K562 (cell line): ENCODE measurements at regions not wholly inside any gene's neighbourhood (a gene's known extent, or its start where the extent isn't known, plus 50 kb on each side); places are given as distances from the start of the nearest gene placed in this dataset.

Source experiments
- DMBX1 ChIP-seq: fragments of 250-450 bp; sonication (Bioruptor Pico); IDR thresholded peaks from 2 replicates; pipeline ENCODE4 v1.8.0; 2022; ENCODE audit warnings: inconsistent platforms, mild to moderate bottlenecking, moderate library complexity, borderline replicate concordance
- DPF2 ChIP-seq: fragments of 450-650 bp; IDR thresholded peaks from 2 replicates; pipeline ENCODE4 v1.6.1; 2016
- EHMT2 ChIP-seq: fragments of 450-650 bp; IDR thresholded peaks from 2 replicates; pipeline ENCODE4 v1.6.1; 2018; ENCODE audit warnings: antibody characterized with exemption
- HNRNPUL1 ChIP-seq: fragments of 200-400 bp; formaldehyde crosslinking; IDR thresholded peaks from 2 replicates; pipeline ENCODE4 v1.6.1; 2017; ENCODE audit warnings: low read length
- ILK ChIP-seq: fragments of 450-650 bp; IDR thresholded peaks from 2 replicates; pipeline ENCODE4 v1.6.1; 2016; ENCODE audit warnings: missing genetic modification characterization, low read depth, mild to moderate bottlenecking, missing compliant biosample characterization, moderate library complexity, borderline replicate concordance
- MYC ChIP-seq, 2 experiments: fragments of 250-450 bp in 1 of 2; sonication (Bioruptor Pico) in 1 of 2; IDR thresholded peaks; 2 replicates each; pipeline versions ENCODE4 v1.5.1 to v1.6.1; 2012 to 2021; ENCODE audit warnings: low read depth in 2 of 2, borderline replicate concordance in 1 of 2, improper control_type of control experiment in 1 of 2, low read length in 1 of 2, mild to moderate bottlenecking in 1 of 2, moderate library complexity in 1 of 2
- NR1H2 ChIP-seq: sonication (generic); formaldehyde crosslinking; IDR thresholded peaks from 2 replicates; pipeline ENCODE4 v1.4.0; 2020; ENCODE audit warnings: mild to moderate bottlenecking, missing genetic modification reagents
- NR4A1 ChIP-seq, 2 experiments: fragments of 250-450 bp in 1 of 2; fragments of 450-650 bp in 1 of 2; sonication (Bioruptor Pico) in 1 of 2; IDR thresholded peaks; 2 replicates each; pipeline versions ENCODE4 v1.4.0 to v1.6.1; 2016 to 2020; ENCODE audit warnings: mild to moderate bottlenecking in 2 of 2, missing compliant biosample characterization in 1 of 2, missing genetic modification characterization in 1 of 2, moderate library complexity in 1 of 2
- RNF2 ChIP-seq: sonication (generic); IDR thresholded peaks from 2 replicates; pipeline ENCODE4 v1.6.1; 2016
- RUNX1 ChIP-seq: sonication (generic); IDR thresholded peaks from 2 replicates; pipeline ENCODE4 v1.6.1; 2016; ENCODE audit warnings: antibody characterized with exemption, low read depth
- SP2 ChIP-seq: IDR thresholded peaks from 2 replicates; pipeline ENCODE4 v1.6.1; 2011; ENCODE audit warnings: mild to moderate bottlenecking, low read depth, low read length, moderate library complexity; ENCODE audit not compliant: poor library complexity, severe bottlenecking; ENCODE audit errors: extremely low read depth
- TAL1 ChIP-seq: fragments of 450-650 bp; IDR thresholded peaks from 2 replicates; pipeline ENCODE4 v1.6.1; 2016; ENCODE audit warnings: mild to moderate bottlenecking
- TSC22D4 ChIP-seq: fragments of 450-650 bp; IDR thresholded peaks from 2 replicates; pipeline ENCODE4 v1.6.1; 2016; ENCODE audit warnings: missing genetic modification characterization, missing biosample characterization, control low read depth
- U2AF1 ChIP-seq: fragments of 200-400 bp; formaldehyde crosslinking; optimal IDR thresholded peaks from 2 replicates; pipeline ENCODE3; 2017; ENCODE audit warnings: mild to moderate bottlenecking, low read depth, low read length, moderate library complexity
- USF2 ChIP-seq: sonication (generic); formaldehyde crosslinking; IDR thresholded peaks from 2 replicates; pipeline ENCODE4 v1.5.0; 2020; ENCODE audit warnings: missing genetic modification reagents
- ZBTB17 ChIP-seq: fragments of 450-650 bp; formaldehyde crosslinking; IDR thresholded peaks from 2 replicates; pipeline ENCODE4 v1.4.0; 2020; ENCODE audit warnings: mild to moderate bottlenecking
- ZNF174 ChIP-seq: fragments of 250-450 bp; sonication (Bioruptor Pico); IDR thresholded peaks from 2 replicates; pipeline ENCODE4 v1.4.0; 2020; ENCODE audit warnings: mild to moderate bottlenecking
- ZNF444 ChIP-seq: fragments of 250-450 bp; sonication (Bioruptor Pico); IDR thresholded peaks from 2 replicates; pipeline ENCODE4 v1.4.0; 2020; ENCODE audit warnings: mild to moderate bottlenecking, moderate library complexity
- ZNF512 ChIP-seq: IDR thresholded peaks from 2 replicates; pipeline ENCODE4 v1.6.1; 2016; ENCODE audit warnings: missing genetic modification characterization, missing compliant biosample characterization
- ZNF644 ChIP-seq: fragments of 200-800 bp; sonication (Bioruptor generic); IDR thresholded peaks from 2 replicates; pipeline ENCODE4 v1.6.1; 2016; ENCODE audit warnings: low read depth, missing genetic modification characterization, missing compliant biosample characterization
- ZNF695 ChIP-seq: fragments of 450-650 bp; formaldehyde crosslinking; IDR thresholded peaks from 2 replicates; pipeline ENCODE4 v1.4.0; 2020; ENCODE audit warnings: mild to moderate bottlenecking, moderate library complexity
- ZNF699 ChIP-seq: fragments of 250-450 bp; sonication (Bioruptor Pico); IDR thresholded peaks from 2 replicates; pipeline ENCODE4 v1.8.0; 2021; ENCODE audit warnings: mild to moderate bottlenecking, moderate library complexity; ENCODE audit not compliant: insufficient replicate concordance
- TF ChIP-seq, protein P1 (sequence below): sonication (generic); formaldehyde crosslinking; IDR thresholded peaks from 2 replicates; pipeline ENCODE4 v1.8.0; 2022; ENCODE audit warnings: mild to moderate bottlenecking, low read depth, missing genetic modification reagents
- TF ChIP-seq, protein P2 (sequence below), 2 experiments: fragments of 250-450 bp in 1 of 2; fragments of 450-650 bp in 1 of 2; sonication (Bioruptor Pico) in 1 of 2; IDR thresholded peaks; 2 replicates each; pipeline versions ENCODE4 v1.6.1 to v1.8.0; 2016 to 2021; ENCODE audit warnings: mild to moderate bottlenecking in 2 of 2, moderate library complexity in 2 of 2, missing compliant biosample characterization in 1 of 2, missing genetic modification characterization in 1 of 2
- TF ChIP-seq, protein P3 (sequence below): sonication (generic); formaldehyde crosslinking; IDR thresholded peaks from 2 replicates; pipeline ENCODE4 v1.9.0; 2022; ENCODE audit warnings: mild to moderate bottlenecking, missing genetic modification reagents

DNA sequence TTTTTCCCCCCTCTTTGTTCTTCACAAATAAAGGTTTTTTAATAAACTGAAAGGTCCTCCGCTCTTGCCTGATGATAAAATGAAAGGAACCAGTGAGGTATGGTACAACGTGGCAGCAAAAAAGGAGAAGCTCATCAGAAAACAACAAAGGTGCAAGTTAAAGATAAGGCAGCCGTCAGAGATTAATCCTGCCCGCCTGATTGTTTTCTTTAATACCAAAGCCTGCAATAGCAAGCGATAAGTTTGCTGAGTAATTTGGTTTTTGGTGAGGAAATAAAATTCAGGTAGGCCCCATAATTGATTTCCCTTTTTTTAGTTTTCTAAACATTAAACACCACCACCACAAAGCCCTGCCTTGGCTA is 177.9 kb downstream of the MBOAT1 start (continued):
- TF ChIP-seq ZNF644 (tag), result no peak
- peak; percentile 65; the same call in 1 of the 2 replicates for TF ChIP-seq EHMT2
- TF ChIP-seq U2AF1, result no peak
- no peak for TF ChIP-seq SP2
- TF ChIP-seq ZNF174 (CRISPR knock-in tag), result no peak
- no peak for TF ChIP-seq HNRNPUL1
- TF ChIP-seq ZNF444 (CRISPR knock-in tag), result no peak
- TF ChIP-seq DMBX1, result no peak
- TF ChIP-seq TSC22D4 (tag), result no peak
- TF ChIP-seq, protein P1, sequence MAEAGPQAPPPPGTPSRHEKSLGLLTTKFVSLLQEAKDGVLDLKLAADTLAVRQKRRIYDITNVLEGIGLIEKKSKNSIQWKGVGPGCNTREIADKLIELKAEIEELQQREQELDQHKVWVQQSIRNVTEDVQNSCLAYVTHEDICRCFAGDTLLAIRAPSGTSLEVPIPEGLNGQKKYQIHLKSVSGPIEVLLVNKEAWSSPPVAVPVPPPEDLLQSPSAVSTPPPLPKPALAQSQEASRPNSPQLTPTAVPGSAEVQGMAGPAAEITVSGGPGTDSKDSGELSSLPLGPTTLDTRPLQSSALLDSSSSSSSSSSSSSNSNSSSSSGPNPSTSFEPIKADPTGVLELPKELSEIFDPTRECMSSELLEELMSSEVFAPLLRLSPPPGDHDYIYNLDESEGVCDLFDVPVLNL (CRISPR knock-in tag), result no peak
- no peak for TF ChIP-seq NR4A1 (CRISPR knock-in tag; IDR thresholded peaks at IDR 0.05)
- no peak for TF ChIP-seq NR4A1 (tag; IDR thresholded peaks at IDR 0.05)
- TF ChIP-seq ZNF699 (CRISPR knock-in tag), result no peak
- peak; percentile 67; the same call in 1 of the 2 replicates for TF ChIP-seq MYC (IDR thresholded peaks at IDR 0.05; ENCODE audit: low read depth, low read length)
- TF ChIP-seq MYC (CRISPR knock-in tag; IDR thresholded peaks at IDR 0.05; ENCODE audit: borderline replicate concordance, low read depth), result no peak
- TF ChIP-seq ZNF512 (tag), result no peak
- TF ChIP-seq ZBTB17 (CRISPR knock-in tag), result no peak
- TF ChIP-seq TAL1, result peak; percentile 88
- TF ChIP-seq NR1H2 (CRISPR knock-in tag), result no peak
- 0 out of 2 replicates have a peak, but pooled peaks have one; percentile 21 for TF ChIP-seq RNF2
- TF ChIP-seq RUNX1, result no peak
- peak; percentile 81 for TF ChIP-seq DPF2
- TF ChIP-seq, protein P2, sequence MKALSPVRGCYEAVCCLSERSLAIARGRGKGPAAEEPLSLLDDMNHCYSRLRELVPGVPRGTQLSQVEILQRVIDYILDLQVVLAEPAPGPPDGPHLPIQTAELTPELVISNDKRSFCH (CRISPR knock-in tag; IDR thresholded peaks at IDR 0.05), result no peak
- TF ChIP-seq, protein P2 (tag; IDR thresholded peaks at IDR 0.05), result no peak
- no peak for TF ChIP-seq USF2 (CRISPR knock-in tag)
- TF ChIP-seq, protein P3, sequence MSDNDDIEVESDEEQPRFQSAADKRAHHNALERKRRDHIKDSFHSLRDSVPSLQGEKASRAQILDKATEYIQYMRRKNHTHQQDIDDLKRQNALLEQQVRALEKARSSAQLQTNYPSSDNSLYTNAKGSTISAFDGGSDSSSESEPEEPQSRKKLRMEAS (CRISPR knock-in tag), result no peak
- no peak for TF ChIP-seq ILK (tag)
- no peak for TF ChIP-seq ZNF695 (CRISPR knock-in tag)
